ENCODE measurements at regions not wholly inside any gene's neighbourhood (a gene's known extent, or its start where the extent isn't known, plus 50 kb on each side); places are given as distances from the start of the nearest gene placed in this dataset.

DNA sequence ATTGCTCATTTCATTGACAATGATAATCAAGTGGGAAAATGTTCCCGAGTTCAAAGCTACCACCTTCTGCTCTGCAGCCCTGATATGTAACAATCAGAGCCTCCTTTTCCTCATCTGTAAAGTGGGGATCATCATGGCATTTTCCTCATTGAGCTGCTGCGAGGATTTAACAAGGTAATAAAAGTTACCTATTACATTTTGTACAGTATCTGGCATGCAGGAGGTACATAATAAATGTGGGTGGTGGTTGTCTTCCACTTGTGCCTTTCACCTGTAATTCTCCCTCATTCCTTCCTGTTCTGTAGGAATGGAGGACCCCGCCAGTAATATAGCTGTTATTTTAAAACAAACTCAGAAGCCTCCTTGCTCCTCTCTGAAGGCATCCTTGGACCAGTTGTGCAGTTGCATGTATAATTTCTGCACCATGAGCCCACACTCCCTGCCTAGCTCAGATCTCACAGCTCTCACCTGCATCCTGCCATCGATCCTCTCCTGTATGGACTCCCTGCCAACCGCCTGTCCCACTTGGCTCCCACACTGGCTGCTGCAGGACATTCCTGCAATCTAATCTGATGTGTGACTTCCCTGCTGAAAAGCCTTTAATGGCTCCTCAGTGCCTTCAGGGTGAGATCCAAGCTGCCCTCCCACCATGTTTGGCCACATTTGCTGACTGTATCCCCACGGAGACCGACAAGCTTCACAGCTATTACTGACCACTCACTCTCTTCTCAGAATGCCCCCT lies 350.4 kb downstream of the EN1 start:
- intact Hi-C loops (cut with DNase I) = no loop called here
- DNase-seq = no peak

DNA sequence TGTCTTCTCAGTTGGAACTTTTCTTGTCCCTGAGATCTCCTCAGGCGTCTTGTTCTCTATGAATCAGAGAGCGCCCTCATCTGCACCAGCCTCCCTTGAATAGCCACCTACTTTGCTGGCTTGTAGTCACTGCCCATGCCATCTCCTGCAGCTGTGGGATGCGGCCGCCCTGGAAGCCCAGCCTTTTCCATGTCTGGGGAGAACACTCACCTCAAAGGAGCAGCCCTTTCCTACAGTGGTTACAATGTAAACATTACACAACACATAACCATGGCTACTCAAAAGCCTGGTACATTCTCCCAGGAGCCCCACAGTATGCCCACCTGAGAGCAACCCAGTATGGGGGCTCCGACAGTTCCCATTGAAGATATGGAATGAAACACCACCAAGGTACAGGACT lies 351.0 kb downstream of the EN1 start:
- DNase-seq = no peak
- intact Hi-C loops (cut with DNase I) = no loop called here

- intact Hi-C loops (cut with DNase I) = no loop called here
- no peak for DNase-seq
These were observed 352.2 kb downstream of the EN1 start for GRCh38 chr2:118495290-118495689.

DNA sequence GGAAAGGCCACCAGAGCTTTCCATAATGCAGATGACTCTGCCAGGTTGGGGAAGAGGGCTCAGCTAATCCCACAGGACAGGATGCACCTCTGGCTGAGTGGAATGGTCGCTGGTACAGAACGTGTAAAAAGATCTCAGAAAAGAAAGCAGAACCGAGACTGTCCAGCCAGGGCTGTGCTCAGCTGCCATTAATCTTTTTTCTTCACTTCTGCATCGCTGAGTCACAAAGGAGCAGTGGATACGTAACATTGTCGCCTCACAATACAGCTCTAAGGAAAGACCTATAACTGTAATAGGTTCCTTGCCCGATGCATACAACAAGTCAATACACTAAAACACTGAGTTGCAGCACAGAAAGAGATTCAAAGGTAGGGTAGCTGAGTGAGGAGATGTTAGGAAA lies 354.2 kb downstream of the EN1 start:
- intact Hi-C loops (cut with DNase I) = no loop called here
- no peak for DNase-seq

GRCh38 chr2:118492335-118492734 lies 355.1 kb downstream of the EN1 start:
- intact Hi-C loops (cut with DNase I) = no loop called here
- no peak for DNase-seq

DNA sequence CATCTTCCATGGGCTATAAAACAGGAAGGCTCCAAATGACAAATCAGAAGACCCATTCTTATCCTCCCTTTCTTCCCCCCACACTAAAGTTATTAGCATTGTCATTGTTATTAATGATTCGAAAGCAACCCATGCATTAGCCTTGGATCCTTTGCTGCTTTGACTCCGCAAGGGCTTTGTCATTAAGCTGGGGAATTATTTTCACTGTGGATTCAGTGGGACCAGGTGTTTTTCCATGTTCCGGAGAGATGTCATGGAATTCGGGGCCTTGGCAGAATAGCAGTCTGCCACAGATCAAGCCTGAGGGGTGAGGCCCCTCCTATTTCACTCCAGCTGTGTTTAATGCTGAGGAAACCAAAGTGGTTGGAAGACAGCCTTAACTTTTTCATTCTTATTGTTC lies 357.1 kb downstream of the EN1 start:
- no peak for DNase-seq
- intact Hi-C loops (cut with DNase I) = no loop called here

DNA sequence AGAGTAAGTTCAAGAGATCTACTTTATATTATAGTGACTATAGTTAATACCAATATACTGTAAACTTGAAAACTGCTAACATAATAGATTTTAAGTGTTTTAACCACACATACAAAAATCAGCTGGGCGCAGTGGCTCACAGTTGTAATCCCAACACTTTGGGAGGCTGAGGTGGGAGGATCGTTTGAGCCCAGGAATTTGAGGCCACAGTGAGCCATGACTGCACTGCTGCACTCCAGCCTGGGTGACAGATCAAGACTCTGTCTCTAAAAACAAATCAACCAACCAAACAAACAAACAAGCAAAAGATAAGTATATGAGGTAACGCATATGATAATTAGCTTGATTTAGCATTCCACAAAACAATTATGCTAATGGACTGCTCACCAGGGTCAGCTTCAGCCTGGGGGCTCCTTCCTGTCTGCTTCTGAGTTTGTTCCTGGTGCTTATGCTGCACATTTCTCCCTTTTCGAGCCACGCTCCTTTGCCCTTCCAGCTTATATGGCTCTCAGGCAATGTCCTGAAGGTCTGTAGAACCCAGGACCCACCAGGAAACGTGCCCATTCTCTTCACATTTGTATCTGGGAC lies 357.6 kb downstream of the EN1 start:
- DNase-seq = no peak
- intact Hi-C loops (cut with DNase I) = no loop called here

DNA sequence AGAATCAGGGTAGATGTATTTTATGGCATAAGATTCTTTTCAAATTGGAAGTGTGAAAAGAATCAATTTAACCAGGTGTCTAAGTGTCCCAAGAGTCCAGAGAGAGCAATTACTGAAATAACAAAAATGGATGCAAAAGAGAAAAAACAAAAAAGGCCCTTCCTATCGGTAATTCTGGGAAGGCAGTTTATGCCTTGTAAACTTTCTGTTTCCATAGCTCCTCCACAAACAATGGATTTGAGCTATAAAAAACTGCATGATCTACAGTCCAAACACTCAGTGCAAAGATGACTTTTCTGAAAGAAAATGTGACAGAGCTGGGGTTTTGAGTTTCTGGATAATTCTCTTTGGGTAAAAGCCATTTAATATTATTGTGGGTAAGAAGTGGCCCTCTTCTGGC lies 366.1 kb downstream of the EN1 start:
- DNase-seq = no peak
- intact Hi-C loops (cut with DNase I) = no loop called here

GRCh38 chr2:118479020-118479419 lies 368.4 kb downstream of the EN1 start:
- intact Hi-C loops (cut with DNase I) = no loop called here
- no peak for DNase-seq

DNA sequence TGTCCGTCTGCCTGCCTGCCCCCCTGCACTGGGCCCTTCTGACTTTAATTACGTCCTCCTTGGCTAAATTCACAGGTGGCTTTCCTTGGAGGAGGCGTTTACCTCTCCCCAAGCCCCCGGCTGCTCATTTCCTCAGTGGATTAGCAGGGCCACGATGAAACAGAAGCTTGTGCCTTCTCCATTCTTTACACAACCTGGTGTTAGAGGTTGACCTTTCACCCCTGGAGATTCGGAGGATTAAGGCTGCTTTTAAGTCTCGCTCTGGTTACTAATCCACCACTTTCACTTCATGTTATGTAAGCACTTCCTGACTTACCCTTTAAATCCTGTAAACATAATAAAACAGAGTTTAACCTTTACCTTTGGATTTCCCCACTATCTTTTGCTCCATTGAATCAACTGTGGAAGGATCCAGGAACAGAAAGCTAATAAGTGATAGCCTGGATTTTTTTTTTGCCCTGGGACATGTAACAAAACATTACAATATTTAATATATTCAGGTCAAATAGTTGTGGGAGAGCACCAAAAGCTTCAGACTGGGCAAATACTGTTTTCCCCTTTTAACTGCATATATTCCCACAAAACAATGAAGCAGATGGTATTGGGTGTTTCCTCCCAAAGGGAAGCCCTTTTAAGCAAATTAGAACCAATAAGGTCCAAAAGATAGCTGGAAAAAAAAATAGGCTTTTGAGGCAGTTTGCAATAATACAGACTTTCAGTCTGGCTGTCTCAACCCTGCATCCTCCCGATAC lies 370.2 kb downstream of the EN1 start:
- intact Hi-C loops (cut with DNase I) = no loop called here

GRCh38 chr2:118475622-118476205 lies 371.7 kb downstream of the EN1 start:
- no peak for DNase-seq
- intact Hi-C loops (cut with DNase I) = no loop called here

More for the DNA sequence above, 370.2 kb downstream of the EN1 start:
- no peak for DNase-seq

GRCh38 chr2:118474541-118474920 lies 372.9 kb downstream of the EN1 start:
- intact Hi-C loops (cut with DNase I) = no loop called here
- DNase-seq = no peak

GRCh38 chr2:118473846-118474540 lies 373.5 kb downstream of the EN1 start:
- intact Hi-C loops (cut with DNase I) = no loop called here
- DNase-seq = no peak

DNA sequence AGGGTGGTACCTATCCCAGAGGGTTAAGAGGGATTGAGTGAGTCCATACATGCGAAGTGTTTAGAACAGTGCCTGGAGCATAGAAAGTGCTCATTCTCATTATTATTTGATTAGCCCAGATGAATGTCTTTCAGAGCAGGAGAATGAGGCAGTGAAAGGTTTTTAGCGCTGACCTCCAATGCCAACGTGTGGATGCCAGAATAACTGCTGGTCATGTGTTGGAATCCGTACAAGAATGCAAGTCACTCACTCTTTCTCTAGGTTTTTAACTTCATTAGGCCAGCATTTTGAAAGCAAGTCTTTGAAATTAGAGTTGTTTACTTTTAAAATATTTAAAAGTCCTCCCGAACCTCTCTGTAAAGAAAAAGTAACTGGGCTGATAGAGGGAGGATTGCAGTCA lies 374.2 kb downstream of the EN1 start:
- DNase-seq = no peak
- intact Hi-C loops (cut with DNase I) = no loop called here

DNA sequence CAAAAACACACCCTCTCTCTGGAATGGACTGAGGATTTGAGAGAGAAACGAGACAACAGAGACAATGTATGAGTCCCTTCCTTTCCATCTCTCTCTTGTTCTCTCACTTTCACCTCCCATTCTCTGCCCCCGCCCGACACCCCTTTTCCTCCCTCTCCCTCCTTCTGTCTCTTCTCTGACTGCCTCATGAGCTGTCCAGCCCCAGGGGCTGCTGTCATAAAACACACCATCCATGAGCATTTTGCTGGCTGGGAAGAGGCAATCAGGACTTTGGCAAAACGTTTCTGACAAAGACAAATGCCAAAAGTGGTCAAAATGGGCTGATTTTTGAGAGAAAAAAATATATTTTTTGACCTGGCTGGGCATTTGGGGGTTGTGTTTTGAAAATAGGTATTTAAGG lies 377.2 kb downstream of the EN1 start:
- DNase-seq = no peak
- intact Hi-C loops (cut with DNase I) = no loop called here

DNA sequence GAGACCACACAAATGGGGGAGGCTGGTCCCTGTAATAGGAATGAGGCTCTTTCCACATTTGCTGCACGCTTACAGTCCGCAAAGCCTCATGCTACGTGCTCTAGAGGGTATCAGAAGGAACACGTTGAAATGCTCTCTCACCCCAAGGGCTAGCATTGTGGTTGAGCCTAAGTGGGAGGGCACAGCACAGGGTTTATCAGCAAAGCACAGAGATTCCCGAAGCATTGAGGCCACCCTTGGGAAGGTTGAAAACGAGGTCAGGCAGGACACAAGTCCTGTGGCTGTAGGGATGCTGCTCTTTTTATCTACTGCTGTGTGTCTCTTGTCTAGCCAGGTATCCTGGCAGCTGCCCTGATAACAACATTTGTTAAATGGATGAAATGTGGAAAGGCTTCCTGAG lies 378.3 kb downstream of the EN1 start:
- no peak for DNase-seq
- intact Hi-C loops (cut with DNase I) = no loop called here

DNA sequence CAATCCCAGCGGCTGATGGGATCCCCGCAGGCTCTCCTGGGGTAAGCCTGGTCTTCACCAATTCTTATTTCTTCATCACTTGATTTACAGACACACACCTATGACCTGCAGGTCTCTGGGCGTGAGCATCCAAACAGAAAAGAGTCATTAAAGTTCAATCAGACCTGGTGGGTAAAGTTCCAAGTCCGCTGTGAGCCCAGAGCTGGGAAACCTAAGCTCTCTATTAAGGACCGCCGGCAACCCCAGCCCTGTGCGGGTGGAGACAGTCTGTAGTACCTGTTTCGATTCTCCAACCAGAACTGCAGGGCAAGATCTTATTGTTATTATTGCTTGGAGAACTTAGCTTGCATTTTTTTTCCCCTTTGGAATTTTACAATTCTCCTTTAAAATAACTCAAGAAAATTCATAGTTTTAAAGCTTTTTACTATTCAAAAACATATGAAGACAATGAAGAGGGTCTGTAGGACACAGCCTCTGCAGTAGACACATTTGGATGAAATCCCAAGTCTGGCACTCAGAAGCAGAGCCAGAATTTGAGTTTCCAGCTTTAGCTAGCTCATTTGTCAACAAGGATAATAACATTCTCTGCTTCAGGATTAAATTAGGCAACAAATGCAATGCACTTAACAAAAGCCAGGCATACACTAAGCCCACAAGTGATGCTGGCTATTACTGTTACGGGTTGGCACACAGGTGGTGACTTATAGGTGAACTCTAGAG lies 376.4 kb downstream of the INSIG2 start:
- DNase-seq = no peak
- intact Hi-C loops (cut with DNase I) = no loop called here

GRCh38 chr2:118464046-118464445 lies 375.8 kb downstream of the INSIG2 start:
- DNase-seq = no peak
- intact Hi-C loops (cut with DNase I) = no loop called here

DNA sequence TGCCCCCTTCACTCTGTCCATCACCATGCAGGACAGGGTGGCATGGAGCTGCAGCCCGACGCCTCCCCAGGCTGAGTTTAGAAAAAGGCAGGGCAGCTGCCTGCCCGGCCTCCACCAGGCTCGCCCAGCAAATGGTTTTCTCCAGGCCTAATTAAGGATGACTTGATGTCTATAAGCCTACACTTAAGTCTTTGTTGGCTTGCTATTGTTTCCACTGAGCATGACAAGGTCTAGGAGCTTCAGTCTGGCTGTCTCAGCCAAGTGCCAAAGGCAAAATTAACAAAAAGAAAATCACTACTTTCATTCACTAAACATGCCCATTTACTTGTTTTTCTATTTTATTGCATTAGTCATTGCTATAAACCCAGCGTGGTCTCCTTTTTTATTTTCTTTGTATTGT lies 372.2 kb downstream of the INSIG2 start:
- DNase-seq = no peak
- intact Hi-C loops (cut with DNase I) = no loop called here
